Vagina (tissue), 2 donors: ENCODE measurements at regions not wholly inside any gene's neighbourhood (a gene's known extent, or its start where the extent isn't known, plus 50 kb on each side); places are given as distances from the start of the nearest gene placed in this dataset.
A peak's percentile ranks its signal among the peaks of the same experiment; 100 is the strongest.

ENCODE experiments used
- DNase-seq, 2 donors: peaks; one replicate each; pipeline ENCODE4 v3.0.0-alpha.2; 2017; ENCODE audit errors: extremely low spot score in 2 of 2
- H3K27ac ChIP-seq: fragments of 200-600 bp; sonication (generic); one replicate; pipeline ENCODE4 v1.5.1; 2019
- H3K27me3 ChIP-seq: fragments of 200-600 bp; sonication (generic); one replicate; pipeline ENCODE4 v1.5.1; 2019
- H3K36me3 ChIP-seq, 2 donors: fragments of 200-600 bp; sonication (generic); one replicate each; pipeline ENCODE4 v1.5.1; 2017 to 2019
- H3K4me1 ChIP-seq: fragments of 200-600 bp; sonication (generic); one replicate; pipeline ENCODE4 v1.5.1; 2019
- H3K4me3 ChIP-seq, 2 donors: fragments of 200-600 bp; sonication (generic); 1 replicate in 1 of 2; 2 replicates in 1 of 2; pipeline ENCODE4 v1.5.1; 2016 to 2019
- H3K9me3 ChIP-seq: fragments of 200-600 bp; sonication (generic); one replicate; pipeline ENCODE4 v1.5.1; 2019
- POLR2A ChIP-seq, 2 donors: fragments of 450-650 bp; IDR thresholded peaks; one replicate each; pipeline ENCODE4 v1.6.1; 2017; ENCODE audit warnings: antibody characterized with exemption in 2 of 2, mild to moderate bottlenecking in 2 of 2, moderate library complexity in 2 of 2
- POLR2AphosphoS5 ChIP-seq, 2 donors: sonication (generic); formaldehyde crosslinking; IDR thresholded peaks; one replicate each; pipeline ENCODE4 v1.9.0; 2017; ENCODE audit warnings: antibody characterized with exemption in 2 of 2, mild to moderate bottlenecking in 2 of 2, low read depth in 1 of 2; ENCODE audit not compliant: insufficient read depth in 1 of 2
- intact Hi-C: fragments of 100-400 bp; cut with DNase I; formaldehyde crosslinking; loops from one replicate; pipeline ENCODE4 v1.15.1; 2023
- TF ChIP-seq, protein P1 (sequence below), 3 experiments: fragments of 450-650 bp in 2 of 3; fragments of 200-600 bp in 1 of 3; sonication (generic) in 1 of 3; IDR thresholded peaks; one replicate each; pipeline ENCODE4 v1.5.1; 2017 to 2019; ENCODE audit warnings: antibody characterized with exemption in 3 of 3, mild to moderate bottlenecking in 2 of 3, moderate library complexity in 2 of 3

DNA sequence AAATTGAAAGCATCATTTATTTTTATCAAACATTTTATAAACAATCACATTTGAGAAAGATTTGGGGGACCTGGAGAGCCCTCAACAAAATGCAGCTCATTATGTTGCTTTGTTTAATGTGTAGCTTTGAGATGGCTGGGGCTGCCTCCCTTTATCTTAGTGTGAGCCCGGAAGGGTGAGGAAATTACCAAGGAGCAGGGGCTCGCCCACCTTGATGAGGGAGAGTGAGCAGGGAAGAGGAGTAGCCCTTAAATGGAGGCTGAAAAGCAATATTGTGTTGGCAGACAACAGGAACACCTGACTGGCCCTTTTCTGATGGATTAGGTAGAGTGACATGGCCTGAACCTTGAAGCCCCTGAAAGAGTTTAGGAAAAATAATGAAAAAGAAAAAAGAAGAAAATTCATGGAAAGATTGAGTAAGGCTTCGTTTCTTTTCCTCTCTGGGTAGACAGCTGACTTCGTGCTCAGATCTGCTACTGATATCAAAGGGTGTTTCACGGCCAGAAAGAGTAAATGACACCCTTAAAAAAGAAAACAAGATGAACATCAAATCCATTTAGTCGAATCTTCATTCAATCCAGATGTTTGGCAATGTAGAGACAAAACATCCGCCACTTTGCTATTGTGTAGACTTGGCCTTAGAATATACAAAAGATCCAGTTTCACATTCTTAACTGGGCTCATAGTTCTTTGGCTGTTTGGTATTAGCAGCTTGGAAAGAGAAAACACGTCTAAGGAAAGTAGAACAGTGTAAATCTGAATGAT, 206.5 kb upstream of the TCF4 start:
- DNase-seq: no peak
- intact Hi-C loops: no loop called here
- Histone ChIP-seq H3K27me3 (no peaks in the 10 kb centered on the region), H3K27ac (peak overlapping the region; percentile 38), H3K36me3 (no peaks in the 10 kb centered on the region), H3K9me3 (no peaks in the 10 kb centered on the region), H3K4me1 (no peaks in the 10 kb centered on the region), H3K4me3 (no peak overlapping the region)
- no peak for TF ChIP-seq POLR2A (IDR thresholded peaks at IDR 0.05)
- TF ChIP-seq, protein P1, sequence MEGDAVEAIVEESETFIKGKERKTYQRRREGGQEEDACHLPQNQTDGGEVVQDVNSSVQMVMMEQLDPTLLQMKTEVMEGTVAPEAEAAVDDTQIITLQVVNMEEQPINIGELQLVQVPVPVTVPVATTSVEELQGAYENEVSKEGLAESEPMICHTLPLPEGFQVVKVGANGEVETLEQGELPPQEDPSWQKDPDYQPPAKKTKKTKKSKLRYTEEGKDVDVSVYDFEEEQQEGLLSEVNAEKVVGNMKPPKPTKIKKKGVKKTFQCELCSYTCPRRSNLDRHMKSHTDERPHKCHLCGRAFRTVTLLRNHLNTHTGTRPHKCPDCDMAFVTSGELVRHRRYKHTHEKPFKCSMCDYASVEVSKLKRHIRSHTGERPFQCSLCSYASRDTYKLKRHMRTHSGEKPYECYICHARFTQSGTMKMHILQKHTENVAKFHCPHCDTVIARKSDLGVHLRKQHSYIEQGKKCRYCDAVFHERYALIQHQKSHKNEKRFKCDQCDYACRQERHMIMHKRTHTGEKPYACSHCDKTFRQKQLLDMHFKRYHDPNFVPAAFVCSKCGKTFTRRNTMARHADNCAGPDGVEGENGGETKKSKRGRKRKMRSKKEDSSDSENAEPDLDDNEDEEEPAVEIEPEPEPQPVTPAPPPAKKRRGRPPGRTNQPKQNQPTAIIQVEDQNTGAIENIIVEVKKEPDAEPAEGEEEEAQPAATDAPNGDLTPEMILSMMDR (IDR thresholded peaks at IDR 0.05): no peak

DNA sequence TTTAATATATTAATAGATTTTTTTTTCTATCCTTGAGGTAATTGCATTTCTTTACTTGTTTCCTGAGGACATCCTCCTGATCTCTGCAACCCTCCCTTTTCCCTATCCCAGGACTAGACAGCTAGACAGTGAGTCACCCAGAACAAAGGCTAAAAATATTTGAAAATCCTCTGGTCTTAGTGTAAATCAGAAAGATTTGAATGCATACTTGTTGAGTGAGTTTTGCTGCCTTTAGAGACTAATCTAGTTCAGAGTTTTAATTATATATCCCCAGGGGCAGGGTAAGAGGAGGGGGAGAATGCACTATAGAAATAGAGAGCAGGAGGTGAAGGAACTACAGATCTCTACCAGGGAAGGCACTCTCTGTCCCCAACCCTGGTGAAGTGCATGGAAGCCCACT, 202.3 kb upstream of the TCF4 start:
- TF ChIP-seq POLR2A (IDR thresholded peaks at IDR 0.05): no peak
- TF ChIP-seq POLR2AphosphoS5 (IDR thresholded peaks at IDR 0.05; ENCODE audit: insufficient read depth in 1 of 2, low read depth in 1 of 2): no peak
- H3K4me3 ChIP-seq: no peak overlapping the region
- no peaks in the 10 kb centered on the region for H3K27me3 ChIP-seq
- intact Hi-C loops: no loop called here
- H3K36me3 ChIP-seq: no peaks in the 10 kb centered on the region
- H3K4me1 ChIP-seq: no peaks in the 10 kb centered on the region
- H3K27ac ChIP-seq: no peak overlapping the region
- no peak for DNase-seq
- no peaks in the 10 kb centered on the region for H3K9me3 ChIP-seq

DNA sequence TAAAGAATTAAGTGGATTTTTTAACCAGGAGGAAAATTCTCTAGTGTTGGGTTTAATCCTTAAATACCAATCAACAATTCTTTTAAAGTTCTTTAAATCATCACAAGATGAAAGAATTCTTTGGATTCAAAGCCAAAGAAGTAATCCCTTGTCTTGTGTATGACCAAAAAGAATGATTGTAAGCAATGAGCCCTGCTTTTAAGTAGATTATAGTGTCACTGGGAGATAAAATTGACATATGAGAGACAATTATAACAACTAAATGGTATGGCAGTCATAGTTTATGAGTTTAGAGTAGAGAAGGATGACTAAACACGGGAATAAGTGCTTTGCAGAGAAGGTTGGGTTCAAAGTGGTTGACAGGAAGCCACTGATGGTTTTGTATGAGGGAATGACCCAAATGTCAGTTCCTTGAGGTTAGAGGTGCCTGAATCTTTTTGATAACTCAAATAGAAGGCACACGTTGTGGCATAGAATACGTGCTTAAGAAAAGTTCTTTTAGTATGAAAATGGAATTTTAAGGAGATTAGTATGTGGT, 199.6 kb upstream of the TCF4 start:
- no peak overlapping the region for H3K27ac ChIP-seq
- intact Hi-C loops: loop anchor here (10.0 kb wide), 1 partner anchor 373 kb away; no protein-coding TSS in a partner anchor

DNA sequence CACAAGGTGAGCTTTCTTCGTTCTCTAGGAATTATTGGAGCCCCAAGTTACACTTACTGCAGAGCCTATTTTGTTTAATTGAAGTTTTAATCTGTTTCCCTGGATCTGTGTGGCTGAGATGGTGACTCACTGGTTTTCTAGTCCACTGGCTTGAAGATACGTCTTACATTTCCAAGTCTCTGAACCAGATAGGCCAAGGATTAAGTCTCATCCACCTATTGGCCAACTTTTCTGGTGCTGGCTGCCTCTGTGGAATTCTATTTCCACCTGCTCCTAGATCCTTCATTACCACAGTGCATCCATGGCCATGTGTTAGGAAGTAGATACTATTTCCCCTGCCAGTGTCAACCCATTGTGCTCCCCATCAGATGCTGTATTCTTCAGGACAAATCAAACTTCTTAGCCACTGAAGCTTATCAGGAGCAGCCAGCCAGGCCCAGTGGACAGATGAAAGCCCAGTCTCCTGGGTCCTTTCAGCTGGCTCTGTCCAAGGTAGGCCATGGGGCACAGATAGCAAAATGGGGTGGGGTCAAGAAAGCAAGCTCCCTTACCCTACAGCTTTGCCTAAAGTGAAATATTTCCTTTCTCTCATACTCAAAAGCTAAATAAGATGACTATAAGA, 198.8 kb upstream of the TCF4 start:
- no peaks in the 10 kb centered on the region for H3K4me1 ChIP-seq
- no peaks in the 10 kb centered on the region for H3K27me3 ChIP-seq
- intact Hi-C loops: loop anchor here (10.0 kb wide), 1 partner anchor 372 kb away; no protein-coding TSS in a partner anchor
- no peaks in the 10 kb centered on the region for H3K9me3 ChIP-seq
- TF ChIP-seq POLR2A (IDR thresholded peaks at IDR 0.05) (no peak), POLR2AphosphoS5 (IDR thresholded peaks at IDR 0.05; ENCODE audit: insufficient read depth in 1 of 2, low read depth in 1 of 2) (no peak)
- TF ChIP-seq, protein P1 (IDR thresholded peaks at IDR 0.05): no peak
- no peaks in the 10 kb centered on the region for H3K36me3 ChIP-seq
- no peak overlapping the region for H3K27ac ChIP-seq
- DNase-seq: no peak
- H3K4me3 ChIP-seq: no peak overlapping the region

More for the DNA sequence above, 199.6 kb upstream of the TCF4 start:
- Histone ChIP-seq H3K9me3 (no peaks in the 10 kb centered on the region), H3K36me3 (no peaks in the 10 kb centered on the region), H3K27me3 (no peaks in the 10 kb centered on the region), H3K4me1 (no peaks in the 10 kb centered on the region), H3K4me3 (no peak overlapping the region)
- no peak for DNase-seq
- no peak for TF ChIP-seq POLR2A (IDR thresholded peaks at IDR 0.05)
- no peak for TF ChIP-seq POLR2AphosphoS5 (IDR thresholded peaks at IDR 0.05; ENCODE audit: insufficient read depth in 1 of 2, low read depth in 1 of 2)
- TF ChIP-seq, protein P1 (IDR thresholded peaks at IDR 0.05): no peak

DNA sequence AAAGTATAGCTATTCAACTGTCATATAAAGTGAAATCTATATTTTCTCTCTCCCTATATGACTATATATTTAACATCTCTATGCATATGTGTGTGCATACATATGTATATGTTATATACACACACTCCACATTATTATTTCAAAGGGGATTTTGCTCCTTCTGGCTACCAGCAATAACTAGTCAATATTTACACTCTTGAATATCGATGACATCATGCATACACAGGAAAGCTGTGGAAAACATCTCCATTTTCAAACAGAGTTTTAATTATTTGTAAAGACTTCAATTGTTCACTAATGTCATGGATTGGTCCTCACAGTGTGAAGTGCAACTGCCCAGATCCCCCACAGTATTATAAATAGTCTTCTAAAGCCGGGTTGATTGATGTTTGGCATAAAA, 195.9 kb upstream of the TCF4 start:
- no peaks in the 10 kb centered on the region for H3K27me3 ChIP-seq
- H3K36me3 ChIP-seq: no peaks in the 10 kb centered on the region
- no peak overlapping the region for H3K27ac ChIP-seq
- intact Hi-C loops: loop anchor here (10.0 kb wide), 1 partner anchor 369 kb away; no protein-coding TSS in a partner anchor
- TF ChIP-seq POLR2A (IDR thresholded peaks at IDR 0.05): no peak
- no peak for TF ChIP-seq POLR2AphosphoS5 (IDR thresholded peaks at IDR 0.05; ENCODE audit: insufficient read depth in 1 of 2, low read depth in 1 of 2)
- TF ChIP-seq, protein P1 (IDR thresholded peaks at IDR 0.05): no peak
- DNase-seq: no peak
- H3K4me1 ChIP-seq: peaks cover 5% of the 10 kb centered on the region
- H3K4me3 ChIP-seq: no peak overlapping the region
- H3K9me3 ChIP-seq: no peaks in the 10 kb centered on the region
